Nephron (organoid): ENCODE measurements at regions not wholly inside any gene's neighbourhood (a gene's known extent, or its start where the extent isn't known, plus 50 kb on each side); places are given as distances from the start of the nearest gene placed in this dataset.

Experiments
- H3K27ac Mint-ChIP-seq, 3 experiments: 2 replicates each; pipeline ENCODE4 v1.8.0; 2020; ENCODE audit warnings: mixed read lengths in 3 of 3, mild to moderate bottlenecking in 2 of 3, moderate library complexity in 1 of 3
- H3K27me3 Mint-ChIP-seq: 2 replicates; pipeline ENCODE4 v1.8.0; 2021; ENCODE audit warnings: low read depth, mild to moderate bottlenecking, moderate library complexity, mixed read lengths
- H3K36me3 Mint-ChIP-seq: 2 replicates; pipeline ENCODE4 v1.8.0; 2020; ENCODE audit warnings: low read depth, mixed read lengths
- H3K4me1 Mint-ChIP-seq: 2 replicates; pipeline ENCODE4 v1.8.0; 2020; ENCODE audit warnings: mixed read lengths
- H3K4me3 Mint-ChIP-seq, 3 experiments: 2 replicates each; pipeline ENCODE4 v1.8.0; 2020; ENCODE audit warnings: mild to moderate bottlenecking in 3 of 3, mixed read lengths in 3 of 3, moderate library complexity in 2 of 3
- H3K9me3 Mint-ChIP-seq: 2 replicates; pipeline ENCODE4 v1.8.0; 2020; ENCODE audit warnings: mixed read lengths
- TF ChIP-seq, protein P1 (sequence below), 3 experiments: fragments of 200-600 bp; sonication (generic); IDR thresholded peaks; one replicate each; pipeline ENCODE4 v1.5.0; 2021; ENCODE audit warnings: antibody characterized with exemption in 3 of 3; ENCODE audit not compliant: unreplicated experiment in 3 of 3

DNA sequence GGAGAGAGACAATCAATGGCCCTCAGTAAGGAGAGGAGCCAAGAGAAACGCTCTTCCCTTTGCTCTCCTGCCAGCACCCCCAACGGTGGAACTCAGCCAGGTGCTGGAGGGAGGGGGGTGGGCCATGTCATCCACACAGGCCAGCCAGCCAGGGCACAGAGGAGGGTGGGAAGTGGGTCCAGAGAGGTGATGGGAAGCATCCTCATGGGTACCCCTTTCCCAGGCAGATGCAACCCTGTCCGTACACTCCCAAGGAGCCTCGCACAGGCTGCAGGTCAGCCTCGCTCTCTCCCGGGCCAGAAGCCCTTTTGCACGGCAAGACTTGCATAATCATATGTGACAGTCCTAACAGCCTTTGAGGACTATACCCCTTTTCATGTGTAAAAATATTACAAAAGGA is 142.0 kb upstream of the NAMPT start:
- Mint-ChIP-seq H3K9me3 (no peaks in the 10 kb centered on the region), H3K4me1 (peaks cover 37% of the 10 kb centered on the region), H3K4me3 (no peak overlapping the region), H3K36me3 (no peaks in the 10 kb centered on the region), H3K27ac (no peak overlapping the region), H3K27me3 (peaks cover 37% of the 10 kb centered on the region)
- TF ChIP-seq, protein P1, sequence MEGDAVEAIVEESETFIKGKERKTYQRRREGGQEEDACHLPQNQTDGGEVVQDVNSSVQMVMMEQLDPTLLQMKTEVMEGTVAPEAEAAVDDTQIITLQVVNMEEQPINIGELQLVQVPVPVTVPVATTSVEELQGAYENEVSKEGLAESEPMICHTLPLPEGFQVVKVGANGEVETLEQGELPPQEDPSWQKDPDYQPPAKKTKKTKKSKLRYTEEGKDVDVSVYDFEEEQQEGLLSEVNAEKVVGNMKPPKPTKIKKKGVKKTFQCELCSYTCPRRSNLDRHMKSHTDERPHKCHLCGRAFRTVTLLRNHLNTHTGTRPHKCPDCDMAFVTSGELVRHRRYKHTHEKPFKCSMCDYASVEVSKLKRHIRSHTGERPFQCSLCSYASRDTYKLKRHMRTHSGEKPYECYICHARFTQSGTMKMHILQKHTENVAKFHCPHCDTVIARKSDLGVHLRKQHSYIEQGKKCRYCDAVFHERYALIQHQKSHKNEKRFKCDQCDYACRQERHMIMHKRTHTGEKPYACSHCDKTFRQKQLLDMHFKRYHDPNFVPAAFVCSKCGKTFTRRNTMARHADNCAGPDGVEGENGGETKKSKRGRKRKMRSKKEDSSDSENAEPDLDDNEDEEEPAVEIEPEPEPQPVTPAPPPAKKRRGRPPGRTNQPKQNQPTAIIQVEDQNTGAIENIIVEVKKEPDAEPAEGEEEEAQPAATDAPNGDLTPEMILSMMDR (IDR thresholded peaks at IDR 0.05; ENCODE audit: unreplicated experiment in 3 of 3) = no peak

- Mint-ChIP-seq H3K4me3 (peak overlapping the region in 1 of 3 experiments; percentile 22), H3K4me1 (peaks cover 45% of the 10 kb centered on the region), H3K27me3 (peaks cover 39% of the 10 kb centered on the region), H3K36me3 (no peaks in the 10 kb centered on the region), H3K27ac (peak overlapping the region; percentile 20 to 79 (median 76)), H3K9me3 (no peaks in the 10 kb centered on the region)
- TF ChIP-seq, protein P1 (IDR thresholded peaks at IDR 0.05; ENCODE audit: unreplicated experiment in 3 of 3) = no peak
Measured at GRCh38 chr7:106425017-106425719, 140.4 kb upstream of the NAMPT start.

- TF ChIP-seq, protein P1 (IDR thresholded peaks at IDR 0.05; ENCODE audit: unreplicated experiment in 3 of 3) = no peak
- Mint-ChIP-seq H3K27ac (peak overlapping the region; percentile 20 to 79 (median 76)), H3K36me3 (no peaks in the 10 kb centered on the region), H3K27me3 (peaks cover 45% of the 10 kb centered on the region), H3K9me3 (no peaks in the 10 kb centered on the region), H3K4me1 (peaks cover 45% of the 10 kb centered on the region), H3K4me3 (peak overlapping the region in 1 of 3 experiments; percentile 22)
Measured at GRCh38 chr7:106424476-106425016, 139.8 kb upstream of the NAMPT start.

GRCh38 chr7:106423821-106424475 is 139.2 kb upstream of the NAMPT start:
- Mint-ChIP-seq H3K27ac (peak overlapping the region in 2 of 3 experiments; percentile 76 to 79), H3K4me3 (no peak overlapping the region), H3K36me3 (no peaks in the 10 kb centered on the region), H3K9me3 (no peaks in the 10 kb centered on the region), H3K4me1 (peaks cover 45% of the 10 kb centered on the region), H3K27me3 (peaks cover 44% of the 10 kb centered on the region)
- TF ChIP-seq, protein P1 (IDR thresholded peaks at IDR 0.05; ENCODE audit: unreplicated experiment in 3 of 3) = no peak

DNA sequence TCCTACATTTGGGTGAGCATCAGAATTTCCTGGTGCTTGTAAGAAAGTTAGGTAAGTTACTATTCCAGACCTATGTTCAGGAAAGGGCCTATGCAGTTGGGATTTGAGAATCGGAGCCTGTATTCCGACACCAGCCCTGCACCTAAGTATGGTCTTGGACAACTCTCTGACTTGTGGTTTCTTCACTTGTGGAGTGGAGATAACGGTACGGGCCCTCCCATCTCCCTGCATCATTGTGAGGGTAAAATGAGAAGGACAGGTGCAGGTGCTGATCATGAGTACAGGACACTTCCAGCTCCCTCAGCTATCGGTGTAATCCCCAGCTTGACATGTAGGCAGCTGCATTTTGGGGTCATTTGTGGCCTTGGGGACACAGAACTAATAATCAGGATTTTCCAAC is 138.3 kb upstream of the NAMPT start:
- H3K27ac Mint-ChIP-seq = peak overlapping the region in 1 of 3 experiments; percentile 33
- no peaks in the 10 kb centered on the region for H3K36me3 Mint-ChIP-seq
- H3K9me3 Mint-ChIP-seq = no peaks in the 10 kb centered on the region
- H3K27me3 Mint-ChIP-seq = peaks cover 49% of the 10 kb centered on the region
- H3K4me1 Mint-ChIP-seq = peaks cover 45% of the 10 kb centered on the region
- TF ChIP-seq, protein P1 (IDR thresholded peaks at IDR 0.05; ENCODE audit: unreplicated experiment in 3 of 3) = no peak
- H3K4me3 Mint-ChIP-seq = no peak overlapping the region
